NCI-H446 treated with DMSO at 0.1 percent for 48 hours (cell line): ENCODE measurements at regions not wholly inside any gene's neighbourhood (a gene's known extent, or its start where the extent isn't known, plus 50 kb on each side); places are given as distances from the start of the nearest gene placed in this dataset.

ENCODE experiments used
- DNase-seq: peaks from one replicate; lab custom pipeline; 2025; lab: John Stamatoyannopoulos, UW

- no peak for DNase-seq
These were observed 135.7 kb downstream of the DSEL start for GRCh38 chr18:67380867-67381266.

- DNase-seq, result no peak
These were observed 136.5 kb downstream of the DSEL start for GRCh38 chr18:67379981-67380380.

GRCh38 chr18:67376372-67376771 is 140.1 kb downstream of the DSEL start:
- no peak for DNase-seq

GRCh38 chr18:67373636-67374035 is 142.9 kb downstream of the DSEL start:
- DNase-seq, result no peak

GRCh38 chr18:67367540-67367939 is 149.0 kb downstream of the DSEL start:
- DNase-seq, result no peak

GRCh38 chr18:67363694-67364093 is 152.8 kb downstream of the DSEL start:
- DNase-seq, result no peak

GRCh38 chr18:67362906-67363305 is 153.6 kb downstream of the DSEL start:
- DNase-seq, result no peak

GRCh38 chr18:67359873-67360838 is 156.4 kb downstream of the DSEL start:
- DNase-seq, result peak; percentile 28

GRCh38 chr18:67358947-67359346 is 157.6 kb downstream of the DSEL start:
- no peak for DNase-seq

- DNase-seq, result no peak
These were observed 161.8 kb downstream of the DSEL start for GRCh38 chr18:67354692-67355091.

- no peak for DNase-seq
These were observed 162.4 kb downstream of the DSEL start for GRCh38 chr18:67354091-67354490.

- DNase-seq, result no peak
These were observed 169.1 kb downstream of the DSEL start for GRCh38 chr18:67347438-67347837.

- DNase-seq, result no peak
These were observed 174.4 kb downstream of the DSEL start for GRCh38 chr18:67342159-67342558.

- no peak for DNase-seq
These were observed 178.8 kb downstream of the DSEL start for GRCh38 chr18:67337696-67338095.

GRCh38 chr18:67331857-67332256 is 184.7 kb downstream of the DSEL start:
- no peak for DNase-seq

GRCh38 chr18:67319109-67319508 is 197.4 kb downstream of the DSEL start:
- DNase-seq, result no peak

- DNase-seq, result no peak
These were observed 197.9 kb downstream of the DSEL start for GRCh38 chr18:67318651-67319050.

GRCh38 chr18:67310826-67311225 is 205.7 kb downstream of the DSEL start:
- no peak for DNase-seq

- no peak for DNase-seq
These were observed 207.7 kb downstream of the DSEL start for GRCh38 chr18:67308819-67309218.

- DNase-seq, result no peak
These were observed 211.1 kb downstream of the DSEL start for GRCh38 chr18:67305466-67305865.

GRCh38 chr18:67302043-67302442 is 214.5 kb downstream of the DSEL start:
- DNase-seq, result no peak

GRCh38 chr18:67301592-67301991 is 214.9 kb downstream of the DSEL start:
- DNase-seq, result no peak

- DNase-seq, result no peak
These were observed 216.0 kb downstream of the DSEL start for GRCh38 chr18:67300498-67300897.

GRCh38 chr18:67292814-67293213 is 223.7 kb downstream of the DSEL start:
- DNase-seq, result no peak
